Osteocyte (in vitro differentiated cells): ENCODE measurements at regions not wholly inside any gene's neighbourhood (a gene's known extent, or its start where the extent isn't known, plus 50 kb on each side); places are given as distances from the start of the nearest gene placed in this dataset.

Source experiments
- DNase-seq: peaks from one replicate; pipeline ENCODE4 v3.0.0; 2021; ENCODE audit warnings: mixed read lengths; ENCODE audit not compliant: unreplicated experiment; ENCODE audit errors: extremely low spot score
- H3K27ac Mint-ChIP-seq: one replicate; pipeline ENCODE4 v1.8.0; 2021; ENCODE audit warnings: mild to moderate bottlenecking, mixed read lengths; ENCODE audit not compliant: unreplicated experiment
- H3K27me3 Mint-ChIP-seq: one replicate; pipeline ENCODE4 v1.8.0; 2021; ENCODE audit warnings: mixed read lengths; ENCODE audit not compliant: unreplicated experiment
- H3K36me3 Mint-ChIP-seq: one replicate; pipeline ENCODE4 v1.8.0; 2021; ENCODE audit warnings: mixed read lengths; ENCODE audit not compliant: unreplicated experiment
- H3K4me1 Mint-ChIP-seq: one replicate; pipeline ENCODE4 v1.8.0; 2021; ENCODE audit warnings: mixed read lengths; ENCODE audit not compliant: unreplicated experiment
- H3K4me3 Mint-ChIP-seq: one replicate; pipeline ENCODE4 v1.8.0; 2021; ENCODE audit warnings: mild to moderate bottlenecking, moderate library complexity, mixed read lengths; ENCODE audit not compliant: unreplicated experiment
- H3K9me3 Mint-ChIP-seq: one replicate; pipeline ENCODE4 v1.8.0; 2021; ENCODE audit warnings: mixed read lengths; ENCODE audit not compliant: unreplicated experiment
- TF ChIP-seq, protein P1 (sequence below): fragments of 200-600 bp; sonication (generic); IDR thresholded peaks from 2 replicates; pipeline ENCODE4 v1.5.0; 2021; ENCODE audit warnings: antibody characterized with exemption, mild to moderate bottlenecking, moderate library complexity

DNA sequence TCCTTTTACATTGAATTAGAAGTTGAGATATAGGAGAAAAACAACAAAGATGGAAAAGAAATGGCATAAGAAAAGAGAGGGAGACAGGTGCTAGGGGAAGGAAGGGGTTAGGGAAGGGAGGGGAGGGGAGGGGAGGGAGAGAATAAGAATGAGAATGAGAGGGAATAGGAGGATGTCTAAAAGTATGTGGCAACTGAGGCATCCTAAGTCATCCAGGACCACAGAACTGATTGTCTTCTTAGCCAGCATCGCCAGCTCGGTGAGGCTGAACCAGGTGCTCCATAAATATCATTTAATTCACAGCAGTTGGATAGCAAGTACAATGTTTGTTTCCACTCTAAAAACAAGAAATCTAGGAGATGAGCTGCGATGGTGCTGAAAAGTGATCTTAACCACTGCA lies 393.5 kb downstream of the TMEM182 start:
- no peaks in the 10 kb centered on the region for H3K4me1 Mint-ChIP-seq
- no peak overlapping the region for H3K4me3 Mint-ChIP-seq
- H3K27ac Mint-ChIP-seq, result no peak overlapping the region
- peaks cover 4% of the 10 kb centered on the region for H3K9me3 Mint-ChIP-seq
- TF ChIP-seq, protein P1, sequence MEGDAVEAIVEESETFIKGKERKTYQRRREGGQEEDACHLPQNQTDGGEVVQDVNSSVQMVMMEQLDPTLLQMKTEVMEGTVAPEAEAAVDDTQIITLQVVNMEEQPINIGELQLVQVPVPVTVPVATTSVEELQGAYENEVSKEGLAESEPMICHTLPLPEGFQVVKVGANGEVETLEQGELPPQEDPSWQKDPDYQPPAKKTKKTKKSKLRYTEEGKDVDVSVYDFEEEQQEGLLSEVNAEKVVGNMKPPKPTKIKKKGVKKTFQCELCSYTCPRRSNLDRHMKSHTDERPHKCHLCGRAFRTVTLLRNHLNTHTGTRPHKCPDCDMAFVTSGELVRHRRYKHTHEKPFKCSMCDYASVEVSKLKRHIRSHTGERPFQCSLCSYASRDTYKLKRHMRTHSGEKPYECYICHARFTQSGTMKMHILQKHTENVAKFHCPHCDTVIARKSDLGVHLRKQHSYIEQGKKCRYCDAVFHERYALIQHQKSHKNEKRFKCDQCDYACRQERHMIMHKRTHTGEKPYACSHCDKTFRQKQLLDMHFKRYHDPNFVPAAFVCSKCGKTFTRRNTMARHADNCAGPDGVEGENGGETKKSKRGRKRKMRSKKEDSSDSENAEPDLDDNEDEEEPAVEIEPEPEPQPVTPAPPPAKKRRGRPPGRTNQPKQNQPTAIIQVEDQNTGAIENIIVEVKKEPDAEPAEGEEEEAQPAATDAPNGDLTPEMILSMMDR, result no peak
- H3K36me3 Mint-ChIP-seq, result no peaks in the 10 kb centered on the region
- no peak for DNase-seq
- peaks cover 18% of the 10 kb centered on the region for H3K27me3 Mint-ChIP-seq

DNA sequence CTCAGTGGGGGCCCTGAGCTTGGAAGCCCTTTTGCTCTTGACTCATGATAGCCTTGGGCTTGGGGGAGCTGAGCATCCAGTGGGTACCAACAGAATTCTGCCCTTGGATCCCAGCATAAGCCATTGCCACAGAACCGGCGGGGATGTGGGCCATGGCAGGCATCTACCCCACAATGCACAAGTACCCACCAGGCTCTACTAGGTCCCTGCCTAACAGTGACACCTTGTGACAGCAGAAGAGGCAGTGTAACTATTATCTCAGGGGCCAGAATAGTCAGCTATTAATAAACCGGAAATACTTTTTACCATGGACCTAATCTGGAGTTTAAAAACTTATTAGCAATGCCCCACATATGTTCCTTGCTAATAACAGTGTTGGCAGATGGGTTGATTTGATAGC lies 397.2 kb downstream of the TMEM182 start:
- H3K4me3 Mint-ChIP-seq, result no peak overlapping the region
- no peak for DNase-seq

DNA sequence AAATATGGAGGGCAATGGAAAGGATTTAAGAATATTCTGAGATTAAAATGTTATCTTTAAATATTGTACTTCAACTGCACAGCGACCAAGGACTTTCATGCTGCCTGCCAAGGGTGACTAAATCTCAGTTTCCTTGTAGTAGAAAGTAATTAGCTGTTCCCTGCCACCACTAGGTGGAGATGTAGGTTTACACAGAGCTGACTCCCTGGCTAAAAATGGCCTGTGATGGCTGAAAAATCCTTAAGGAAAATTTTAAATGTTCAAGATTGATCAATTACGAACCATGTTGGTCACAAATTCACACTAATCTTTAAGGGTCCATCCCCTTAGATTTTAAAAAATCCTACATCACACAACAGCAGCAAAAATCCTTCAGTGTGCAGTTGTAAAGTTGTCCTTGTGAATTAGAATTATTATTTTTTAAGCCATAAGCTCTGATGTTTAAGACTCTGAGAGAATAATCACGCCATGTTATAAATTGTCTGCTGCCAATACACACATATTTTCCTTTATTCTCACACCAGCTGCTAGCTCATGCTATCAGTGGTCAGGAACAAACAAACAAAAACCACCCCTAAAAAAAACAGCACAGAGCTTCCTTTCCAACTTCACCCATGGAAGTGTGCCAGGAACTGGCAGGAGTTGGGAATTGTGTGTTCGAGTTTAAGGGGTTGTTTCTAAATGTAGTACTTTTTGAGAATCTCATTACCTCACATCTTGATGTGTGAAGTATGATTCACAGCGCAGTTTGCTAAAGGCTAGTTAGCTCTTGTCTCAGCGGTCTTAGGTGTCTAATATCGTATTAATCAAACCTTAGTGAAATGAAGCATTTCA lies 399.8 kb downstream of the TMEM182 start:
- TF ChIP-seq, protein P1, result peak; percentile 84
- no peak overlapping the region for H3K4me3 Mint-ChIP-seq
- no peaks in the 10 kb centered on the region for H3K9me3 Mint-ChIP-seq
- no peak for DNase-seq
- peaks cover 19% of the 10 kb centered on the region for H3K27me3 Mint-ChIP-seq
- H3K4me1 Mint-ChIP-seq, result peaks cover 9% of the 10 kb centered on the region
- peak overlapping the region; percentile 14 for H3K27ac Mint-ChIP-seq
- H3K36me3 Mint-ChIP-seq, result no peaks in the 10 kb centered on the region

More for the DNA sequence above, 397.2 kb downstream of the TMEM182 start:
- peaks cover 9% of the 10 kb centered on the region for H3K4me1 Mint-ChIP-seq
- TF ChIP-seq, protein P1, result no peak
- no peak overlapping the region for H3K27ac Mint-ChIP-seq
- no peaks in the 10 kb centered on the region for H3K9me3 Mint-ChIP-seq
- no peaks in the 10 kb centered on the region for H3K36me3 Mint-ChIP-seq
- peaks cover 19% of the 10 kb centered on the region for H3K27me3 Mint-ChIP-seq

DNA sequence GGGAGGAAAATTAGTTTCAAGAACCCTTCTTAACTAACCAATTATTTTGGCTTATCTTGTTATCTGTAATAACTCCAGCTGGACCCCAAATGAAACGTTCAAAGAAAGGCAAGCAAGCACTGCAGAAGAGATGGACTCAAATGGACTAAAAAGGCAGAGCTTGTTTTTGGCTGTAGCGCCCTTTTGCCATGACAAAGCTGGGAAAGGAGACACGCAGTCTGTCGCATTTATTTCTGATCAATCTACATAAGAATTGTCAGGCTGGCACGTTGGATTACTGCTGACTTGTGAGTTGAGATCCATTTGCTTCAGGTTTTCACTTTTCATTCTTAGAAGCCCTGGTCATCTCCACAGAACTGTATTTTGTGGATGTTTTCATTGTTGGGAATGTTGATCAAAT lies 402.9 kb downstream of the TMEM182 start:
- Mint-ChIP-seq H3K4me3 (no peak overlapping the region), H3K27me3 (peaks cover 6% of the 10 kb centered on the region), H3K9me3 (peaks cover 4% of the 10 kb centered on the region), H3K27ac (no peak overlapping the region), H3K4me1 (peaks cover 9% of the 10 kb centered on the region), H3K36me3 (no peaks in the 10 kb centered on the region)
- TF ChIP-seq, protein P1, result no peak
- DNase-seq, result no peak

DNA sequence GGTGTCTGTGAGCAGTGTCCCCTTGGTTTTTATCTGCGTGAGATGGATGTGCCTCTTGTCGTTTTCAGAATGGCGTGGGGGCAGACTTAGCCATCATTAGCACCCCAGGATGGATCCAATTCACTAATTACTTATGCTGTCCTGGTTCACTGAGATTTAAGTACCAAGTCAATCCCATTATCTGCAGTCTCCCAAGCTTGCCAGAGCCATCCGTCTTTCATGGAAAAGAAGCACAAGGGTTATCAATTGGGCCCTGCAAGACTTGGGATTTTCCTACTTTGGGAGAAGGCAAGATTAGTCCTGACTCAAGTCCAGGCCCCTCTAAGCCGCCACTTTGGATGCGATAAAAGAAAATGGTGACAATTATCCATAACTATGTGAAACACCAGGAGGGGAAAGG lies 404.0 kb downstream of the TMEM182 start:
- TF ChIP-seq, protein P1, result no peak
- no peak for DNase-seq
- peaks cover 4% of the 10 kb centered on the region for H3K9me3 Mint-ChIP-seq
- H3K36me3 Mint-ChIP-seq, result no peaks in the 10 kb centered on the region
- H3K27me3 Mint-ChIP-seq, result no peaks in the 10 kb centered on the region
- H3K4me3 Mint-ChIP-seq, result no peak overlapping the region
- H3K27ac Mint-ChIP-seq, result no peak overlapping the region
- peaks cover 9% of the 10 kb centered on the region for H3K4me1 Mint-ChIP-seq
